ENCODE measurements at regions not wholly inside any gene's neighbourhood (a gene's known extent, or its start where the extent isn't known, plus 50 kb on each side); places are given as distances from the start of the nearest gene placed in this dataset.

- TF ChIP-seq CTCF (conservative IDR thresholded peaks at IDR 0.05) = no peak
- TF ChIP-seq EZH2 (IDR thresholded peaks at IDR 0.05; ENCODE audit: low read depth) = no peak
Measured at GRCh38 chr4:132437117-132437516, 712.0 kb upstream of the PCDH10 start.

Measured in PC-9 (cell line).